Lower leg skin (tissue), 3 donors: ENCODE measurements at regions not wholly inside any gene's neighbourhood (a gene's known extent, or its start where the extent isn't known, plus 50 kb on each side); places are given as distances from the start of the nearest gene placed in this dataset.

Experiments
- POLR2A ChIP-seq, 2 donors: fragments of 450-650 bp; IDR thresholded peaks; one replicate each; pipeline ENCODE4 v1.6.1; 2016 to 2017; ENCODE audit warnings: antibody characterized with exemption in 2 of 2, mild to moderate bottlenecking in 1 of 2, moderate library complexity in 1 of 2
- TF ChIP-seq, protein P1 (sequence below), 3 donors: fragments of 450-650 bp; IDR thresholded peaks; one replicate each; pipeline ENCODE4 v1.5.1; 2016; ENCODE audit warnings: antibody characterized with exemption in 3 of 3, mild to moderate bottlenecking in 3 of 3, moderate library complexity in 2 of 3

DNA sequence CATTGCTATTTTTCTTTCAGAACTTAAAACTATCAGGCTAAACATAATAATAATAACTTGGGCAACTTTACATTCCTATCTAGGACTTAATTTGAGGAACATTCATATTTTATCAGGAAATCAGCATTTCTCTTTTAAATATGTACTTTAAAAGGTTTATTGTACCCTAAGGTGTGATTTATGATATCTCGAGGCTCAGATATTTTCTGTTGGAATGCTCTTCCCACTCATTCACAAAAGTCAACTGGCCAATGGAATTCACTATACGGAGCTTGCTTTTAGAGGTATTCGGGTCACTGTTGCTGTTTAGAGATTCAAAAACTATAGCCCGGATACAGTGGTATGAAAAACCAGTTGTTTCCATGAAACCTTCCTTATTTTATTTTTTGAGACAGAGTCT lies 328.3 kb downstream of the GBA3 start:
- no peak for TF ChIP-seq POLR2A (IDR thresholded peaks at IDR 0.05)
- TF ChIP-seq, protein P1, sequence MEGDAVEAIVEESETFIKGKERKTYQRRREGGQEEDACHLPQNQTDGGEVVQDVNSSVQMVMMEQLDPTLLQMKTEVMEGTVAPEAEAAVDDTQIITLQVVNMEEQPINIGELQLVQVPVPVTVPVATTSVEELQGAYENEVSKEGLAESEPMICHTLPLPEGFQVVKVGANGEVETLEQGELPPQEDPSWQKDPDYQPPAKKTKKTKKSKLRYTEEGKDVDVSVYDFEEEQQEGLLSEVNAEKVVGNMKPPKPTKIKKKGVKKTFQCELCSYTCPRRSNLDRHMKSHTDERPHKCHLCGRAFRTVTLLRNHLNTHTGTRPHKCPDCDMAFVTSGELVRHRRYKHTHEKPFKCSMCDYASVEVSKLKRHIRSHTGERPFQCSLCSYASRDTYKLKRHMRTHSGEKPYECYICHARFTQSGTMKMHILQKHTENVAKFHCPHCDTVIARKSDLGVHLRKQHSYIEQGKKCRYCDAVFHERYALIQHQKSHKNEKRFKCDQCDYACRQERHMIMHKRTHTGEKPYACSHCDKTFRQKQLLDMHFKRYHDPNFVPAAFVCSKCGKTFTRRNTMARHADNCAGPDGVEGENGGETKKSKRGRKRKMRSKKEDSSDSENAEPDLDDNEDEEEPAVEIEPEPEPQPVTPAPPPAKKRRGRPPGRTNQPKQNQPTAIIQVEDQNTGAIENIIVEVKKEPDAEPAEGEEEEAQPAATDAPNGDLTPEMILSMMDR (IDR thresholded peaks at IDR 0.05) = no peak
